ENCODE measurements at regions not wholly inside any gene's neighbourhood (a gene's known extent, or its start where the extent isn't known, plus 50 kb on each side); places are given as distances from the start of the nearest gene placed in this dataset.

GRCh38 chr5:147175516-147176097 is 59.2 kb upstream of the STK32A start:
- WGBS (ENCODE audit: insufficient coverage) = 71% methylated on average over 2 of the region's 2 CpGs
- Mint-ChIP-seq H3K4me1 (no peaks in the 10 kb centered on the region), H3K9me3 (peaks cover 0 to 2% (median 0%) of the 10 kb centered on the region in 7 donors), H3K4me3 (no peak overlapping the region), H3K27ac (no peak overlapping the region), H3K27me3 (ENCODE audit: low read depth in 3 of 3) (peaks cover 0 to 4% (median 2%) of the 10 kb centered on the region in 3 donors), H3K36me3 (no peaks in the 10 kb centered on the region)
- no peak overlapping the region for H2AFZ ChIP-seq (ENCODE audit: insufficient read depth, low read depth, low read length, poor library complexity, severe bottlenecking)
- no peaks in the 10 kb centered on the region for H3K9me3 ChIP-seq (replicated peaks in 1 of 2; ENCODE audit: control insufficient read depth in 1 of 2, insufficient read depth in 1 of 2, low read length in 2 of 2)
- H3K9ac ChIP-seq (ENCODE audit: insufficient read depth, low read length, poor library complexity, severe bottlenecking) = no peak overlapping the region
- no peaks in the 10 kb centered on the region for H3K4me1 ChIP-seq (ENCODE audit: control insufficient read depth in 1 of 2, insufficient read depth in 2 of 2, low read length in 2 of 2)
- intact Hi-C loops (cut with micrococcal nuclease) = no loop called here
- no peak overlapping the region for H3K4me2 ChIP-seq (replicated peaks; ENCODE audit: extremely low read depth, low read length, poor library complexity, severe bottlenecking)
- no peaks in the 10 kb centered on the region for H3K27me3 ChIP-seq (ENCODE audit: control insufficient read depth in 2 of 2, insufficient read depth in 2 of 2, low read length in 2 of 2)
- H3K27ac ChIP-seq (ENCODE audit: low read depth in 1 of 2, low read length in 2 of 2) = no peak overlapping the region
- no peaks in the 10 kb centered on the region for H3K79me2 ChIP-seq (ENCODE audit: insufficient read depth, low read length)
- no peak for TF ChIP-seq CTCF (IDR thresholded peaks at IDR 0.05)
- H3K4me3 ChIP-seq (replicated peaks in 1 of 3; ENCODE audit: low read depth in 2 of 3, low read length in 3 of 3) = no peak overlapping the region
- no peak for DNase-seq
- H3K36me3 ChIP-seq (replicated peaks in 1 of 2; ENCODE audit: control insufficient read depth in 1 of 2, insufficient read depth in 2 of 2, low read length in 2 of 2) = no peaks in the 10 kb centered on the region
- no peaks in the 10 kb centered on the region for H4K20me1 ChIP-seq (ENCODE audit: insufficient read depth, low read length)

GRCh38 chr5:147176422-147176821 is 58.4 kb upstream of the STK32A start:
- H2AFZ ChIP-seq (ENCODE audit: insufficient read depth, low read depth, low read length, poor library complexity, severe bottlenecking) = no peak overlapping the region
- no peak overlapping the region for H3K9ac ChIP-seq (ENCODE audit: insufficient read depth, low read length, poor library complexity, severe bottlenecking)
- no peak overlapping the region for H3K4me3 ChIP-seq (replicated peaks in 1 of 3; ENCODE audit: low read depth in 2 of 3, low read length in 3 of 3)
- no peaks in the 10 kb centered on the region for H3K36me3 ChIP-seq (replicated peaks in 1 of 2; ENCODE audit: control insufficient read depth in 1 of 2, insufficient read depth in 2 of 2, low read length in 2 of 2)
- no peak overlapping the region for H3K27ac Mint-ChIP-seq
- no peak overlapping the region for H3K4me3 Mint-ChIP-seq
- no peaks in the 10 kb centered on the region for H3K79me2 ChIP-seq (ENCODE audit: insufficient read depth, low read length)
- DNase-seq = no peak
- no peaks in the 10 kb centered on the region for H3K36me3 Mint-ChIP-seq
- no peak overlapping the region for H3K27ac ChIP-seq (ENCODE audit: low read depth in 1 of 2, low read length in 2 of 2)
- H3K27me3 Mint-ChIP-seq (ENCODE audit: low read depth in 3 of 3) = peaks cover 0 to 4% (median 2%) of the 10 kb centered on the region in 3 donors
- peaks cover 0 to 9% (median under 1%) of the 10 kb centered on the region in 7 donors for H3K9me3 Mint-ChIP-seq
- WGBS (ENCODE audit: insufficient coverage) = 92% methylated on average over 4 of the region's 4 CpGs
- no peaks in the 10 kb centered on the region for H3K9me3 ChIP-seq (replicated peaks in 1 of 2; ENCODE audit: control insufficient read depth in 1 of 2, insufficient read depth in 1 of 2, low read length in 2 of 2)
- H3K4me1 Mint-ChIP-seq = no peaks in the 10 kb centered on the region
- H4K20me1 ChIP-seq (ENCODE audit: insufficient read depth, low read length) = no peaks in the 10 kb centered on the region
- intact Hi-C loops (cut with micrococcal nuclease) = no loop called here
- H3K4me2 ChIP-seq (replicated peaks; ENCODE audit: extremely low read depth, low read length, poor library complexity, severe bottlenecking) = no peak overlapping the region
- no peaks in the 10 kb centered on the region for H3K27me3 ChIP-seq (ENCODE audit: control insufficient read depth in 2 of 2, insufficient read depth in 2 of 2, low read length in 2 of 2)
- no peaks in the 10 kb centered on the region for H3K4me1 ChIP-seq (ENCODE audit: control insufficient read depth in 1 of 2, insufficient read depth in 2 of 2, low read length in 2 of 2)
- no peak for TF ChIP-seq CTCF (IDR thresholded peaks at IDR 0.05)

All from CD14-positive monocyte (primary cell).